Gastrocnemius medialis (tissue), 4 donors: ENCODE measurements at regions not wholly inside any gene's neighbourhood (a gene's known extent, or its start where the extent isn't known, plus 50 kb on each side); places are given as distances from the start of the nearest gene placed in this dataset.

Experiments used
- POLR2A ChIP-seq, 2 donors: fragments of 450-650 bp; IDR thresholded peaks; one replicate each; pipeline ENCODE4 v1.6.1; 2017; ENCODE audit warnings: antibody characterized with exemption in 2 of 2, mild to moderate bottlenecking in 2 of 2, moderate library complexity in 2 of 2
- TF ChIP-seq, protein P1 (sequence below), 5 experiments: fragments of 450-650 bp in 3 of 5; fragments of 200-600 bp in 2 of 5; sonication (generic) in 2 of 5; IDR thresholded peaks in 4 of 5; conservative IDR thresholded peaks in 1 of 5; 1 replicate in 4 of 5; 2 replicates in 1 of 5; pipeline ENCODE4 v1.5.1; 2016 to 2019; ENCODE audit warnings: antibody characterized with exemption in 5 of 5, mild to moderate bottlenecking in 3 of 5, moderate library complexity in 3 of 5

DNA sequence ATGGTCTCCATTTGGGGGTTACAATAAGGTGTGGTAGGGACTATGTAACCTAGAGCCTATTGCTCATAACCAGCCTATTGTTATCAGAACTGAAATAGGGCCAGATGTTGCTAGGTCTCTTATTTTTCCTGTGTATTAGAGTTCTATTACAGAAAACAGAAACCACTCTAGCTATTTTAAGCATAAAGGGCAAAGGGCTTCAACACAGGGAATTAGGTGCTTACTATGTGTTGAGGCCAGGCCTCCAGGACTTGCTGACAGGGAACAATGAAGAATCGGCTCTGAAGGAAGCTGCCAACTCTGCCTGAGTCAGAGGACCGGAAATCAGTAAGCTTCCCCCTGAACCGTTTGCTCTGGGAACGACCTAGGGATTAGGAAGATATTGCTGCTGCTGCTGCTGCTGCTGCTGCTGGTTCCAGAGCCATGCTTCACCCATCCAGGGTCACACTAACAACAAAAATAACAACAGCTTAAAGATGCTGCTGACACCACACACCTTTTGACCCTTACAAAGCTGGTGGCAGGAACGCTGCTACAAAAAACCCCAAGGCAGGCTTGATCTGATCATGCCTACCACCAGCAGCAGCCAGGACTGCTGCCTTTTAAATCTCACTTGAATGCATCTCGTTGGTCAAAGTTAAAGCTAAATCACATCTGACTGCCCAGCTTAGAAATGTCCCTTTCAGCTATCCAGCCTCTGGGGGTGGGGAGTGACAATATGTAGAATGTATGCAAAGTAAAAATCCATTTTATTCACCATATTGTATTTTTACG, 276.9 kb upstream of the IL12A start:
- TF ChIP-seq POLR2A (IDR thresholded peaks at IDR 0.05): no peak
- TF ChIP-seq, protein P1, sequence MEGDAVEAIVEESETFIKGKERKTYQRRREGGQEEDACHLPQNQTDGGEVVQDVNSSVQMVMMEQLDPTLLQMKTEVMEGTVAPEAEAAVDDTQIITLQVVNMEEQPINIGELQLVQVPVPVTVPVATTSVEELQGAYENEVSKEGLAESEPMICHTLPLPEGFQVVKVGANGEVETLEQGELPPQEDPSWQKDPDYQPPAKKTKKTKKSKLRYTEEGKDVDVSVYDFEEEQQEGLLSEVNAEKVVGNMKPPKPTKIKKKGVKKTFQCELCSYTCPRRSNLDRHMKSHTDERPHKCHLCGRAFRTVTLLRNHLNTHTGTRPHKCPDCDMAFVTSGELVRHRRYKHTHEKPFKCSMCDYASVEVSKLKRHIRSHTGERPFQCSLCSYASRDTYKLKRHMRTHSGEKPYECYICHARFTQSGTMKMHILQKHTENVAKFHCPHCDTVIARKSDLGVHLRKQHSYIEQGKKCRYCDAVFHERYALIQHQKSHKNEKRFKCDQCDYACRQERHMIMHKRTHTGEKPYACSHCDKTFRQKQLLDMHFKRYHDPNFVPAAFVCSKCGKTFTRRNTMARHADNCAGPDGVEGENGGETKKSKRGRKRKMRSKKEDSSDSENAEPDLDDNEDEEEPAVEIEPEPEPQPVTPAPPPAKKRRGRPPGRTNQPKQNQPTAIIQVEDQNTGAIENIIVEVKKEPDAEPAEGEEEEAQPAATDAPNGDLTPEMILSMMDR (IDR thresholded peaks at IDR 0.05 in 4 of 5, conservative IDR thresholded peaks at IDR 0.05 in 1 of 5): no peak
